SK-N-MC (cell line): ENCODE measurements at regions not wholly inside any gene's neighbourhood (a gene's known extent, or its start where the extent isn't known, plus 50 kb on each side); places are given as distances from the start of the nearest gene placed in this dataset.

Source experiments
- DNase-seq: peaks from one replicate; pipeline ENCODE4 v3.0.0-alpha.2; 2011; ENCODE audit warnings: low read depth, low spot score
- H3K27ac ChIP-seq: fragments of 200-600 bp; sonication (generic); 2 replicates; pipeline ENCODE4 v1.5.1; 2016; ENCODE audit warnings: mixed run types
- H3K36me3 ChIP-seq: fragments of 200-600 bp; sonication (generic); 2 replicates; pipeline ENCODE4 v1.6.1; 2017; ENCODE audit warnings: antibody characterized with exemption, low read length, mixed read lengths; ENCODE audit not compliant: insufficient read depth
- H3K4me3 ChIP-seq: fragments of 200-600 bp; sonication (generic); 2 replicates; pipeline ENCODE4 v1.5.1; 2016
- H3K9ac ChIP-seq: fragments of 200-600 bp; sonication (generic); 2 replicates; pipeline ENCODE4 v1.8.0; 2017; ENCODE audit warnings: mixed run types, mixed read lengths; ENCODE audit not compliant: insufficient read length
- H3K9me3 ChIP-seq: fragments of 200-600 bp; sonication (generic); 2 replicates; pipeline ENCODE4 v1.6.1; 2017; ENCODE audit warnings: low read depth, mild to moderate bottlenecking, antibody characterized with exemption, low read length, moderate library complexity, mixed read lengths
- EZH2 ChIP-seq: fragments of 200-600 bp; sonication (generic); IDR thresholded peaks from one replicate; pipeline ENCODE4 v1.6.1; 2017; ENCODE audit warnings: antibody characterized with exemption
- FOXP2 ChIP-seq: optimal IDR thresholded peaks from 2 replicates; pipeline ENCODE3; 2011; ENCODE audit warnings: mild to moderate bottlenecking, moderate library complexity; ENCODE audit not compliant: insufficient read depth; ENCODE audit errors: extremely low read length, control extremely low read depth
- POLR2AphosphoS5 ChIP-seq: IDR thresholded peaks from 2 replicates; pipeline ENCODE4 v1.6.1; 2012; ENCODE audit warnings: mild to moderate bottlenecking, low read depth, low read length, borderline replicate concordance

GRCh38 chr1:5711956-5712645 lies 280.1 kb downstream of the NPHP4 start:
- TF ChIP-seq POLR2AphosphoS5 = no peak
- TF ChIP-seq FOXP2 = no peak
- no peak for TF ChIP-seq EZH2
- Histone ChIP-seq H3K4me3 (no peak overlapping the region), H3K9me3 (peaks cover 6% of the 10 kb centered on the region; the same call in 1 of the 2 replicates), H3K9ac (no peak overlapping the region), H3K27ac (no peak overlapping the region), H3K36me3 (no peaks in the 10 kb centered on the region)
- no peak for DNase-seq

GRCh38 chr1:5711079-5711478 lies 281.1 kb downstream of the NPHP4 start:
- TF ChIP-seq FOXP2 = no peak
- TF ChIP-seq POLR2AphosphoS5 = no peak
- no peak for TF ChIP-seq EZH2
- Histone ChIP-seq H3K27ac (no peak overlapping the region), H3K4me3 (no peak overlapping the region), H3K36me3 (no peaks in the 10 kb centered on the region), H3K9me3 (peaks cover 6% of the 10 kb centered on the region; the same call in 1 of the 2 replicates), H3K9ac (no peak overlapping the region)
- no peak for DNase-seq

GRCh38 chr1:5709976-5710375 lies 282.2 kb downstream of the NPHP4 start:
- TF ChIP-seq EZH2 (no peak), POLR2AphosphoS5 (no peak), FOXP2 (no peak)
- peaks cover 6% of the 10 kb centered on the region; the same call in 1 of the 2 replicates for H3K9me3 ChIP-seq
- H3K4me3 ChIP-seq = no peak overlapping the region
- no peak overlapping the region for H3K9ac ChIP-seq
- DNase-seq = no peak
- no peak overlapping the region for H3K27ac ChIP-seq
- H3K36me3 ChIP-seq = no peaks in the 10 kb centered on the region

- Histone ChIP-seq H3K9me3 (peaks cover 4% of the 10 kb centered on the region; the same call in 1 of the 2 replicates), H3K9ac (no peak overlapping the region), H3K4me3 (no peak overlapping the region), H3K36me3 (no peaks in the 10 kb centered on the region), H3K27ac (no peak overlapping the region)
- TF ChIP-seq FOXP2 = no peak
- TF ChIP-seq EZH2 = no peak
- no peak for TF ChIP-seq POLR2AphosphoS5
- no peak for DNase-seq
Observed at GRCh38 chr1:5709461-5709975, 282.7 kb downstream of the NPHP4 start.

GRCh38 chr1:5708346-5709245 lies 283.6 kb downstream of the NPHP4 start:
- Histone ChIP-seq H3K36me3 (no peaks in the 10 kb centered on the region), H3K9ac (no peak overlapping the region), H3K27ac (no peak overlapping the region), H3K9me3 (no peaks in the 10 kb centered on the region), H3K4me3 (no peak overlapping the region)
- no peak for DNase-seq
- TF ChIP-seq POLR2AphosphoS5 = no peak
- TF ChIP-seq EZH2 = no peak
- no peak for TF ChIP-seq FOXP2

- no peak overlapping the region for H3K27ac ChIP-seq
- H3K9ac ChIP-seq = no peak overlapping the region
- no peaks in the 10 kb centered on the region for H3K36me3 ChIP-seq
- TF ChIP-seq EZH2 (no peak), FOXP2 (no peak), POLR2AphosphoS5 (no peak)
- no peak for DNase-seq
- H3K4me3 ChIP-seq = no peak overlapping the region
- no peaks in the 10 kb centered on the region for H3K9me3 ChIP-seq
Observed at GRCh38 chr1:5707566-5708345, 284.5 kb downstream of the NPHP4 start.

- Histone ChIP-seq H3K36me3 (no peaks in the 10 kb centered on the region), H3K9ac (no peak overlapping the region), H3K4me3 (no peak overlapping the region), H3K9me3 (no peaks in the 10 kb centered on the region), H3K27ac (no peak overlapping the region)
- DNase-seq = no peak
- TF ChIP-seq FOXP2 (no peak), EZH2 (no peak), POLR2AphosphoS5 (no peak)
Observed at GRCh38 chr1:5706239-5706638, 286.0 kb downstream of the NPHP4 start.

- Histone ChIP-seq H3K4me3 (no peak overlapping the region), H3K9ac (no peak overlapping the region), H3K36me3 (no peaks in the 10 kb centered on the region), H3K9me3 (no peaks in the 10 kb centered on the region), H3K27ac (no peak overlapping the region)
- TF ChIP-seq POLR2AphosphoS5 = no peak
- TF ChIP-seq FOXP2 = no peak
- TF ChIP-seq EZH2 = no peak
- DNase-seq = no peak
Observed at GRCh38 chr1:5705751-5706150, 286.5 kb downstream of the NPHP4 start.
